AG04450 (cell line): ENCODE measurements at regions not wholly inside any gene's neighbourhood (a gene's known extent, or its start where the extent isn't known, plus 50 kb on each side); places are given as distances from the start of the nearest gene placed in this dataset.

Source experiments
- CTCF ChIA-PET: fragments of 300-600, 350-600 bp; formaldehyde crosslinking; extraction: SDS; loops from one replicate; lab custom pipeline; 2022; ENCODE audit warnings: antibody characterized with exemption, inconsistent platforms; lab: Charles Lee
- POLR2A ChIA-PET: fragments of 350-600 bp; formaldehyde crosslinking; extraction: SDS; loops from one replicate; lab custom pipeline; 2021; ENCODE audit warnings: antibody characterized with exemption, inconsistent platforms; lab: Yijun Ruan, JAX
- DNase-seq: peaks from one replicate; pipeline ENCODE4 v3.0.0-alpha.2; 2011; ENCODE audit warnings: low read depth, low spot score
- H3K27ac ChIP-seq: one replicate; pipeline ENCODE4 v1.5.1; 2012; ENCODE audit warnings: low read depth, low read length, control low read depth
- H3K27me3 ChIP-seq: one replicate; pipeline ENCODE4 v1.6.0; 2012; ENCODE audit warnings: low read length; ENCODE audit not compliant: control insufficient read depth, insufficient read depth
- H3K4me3 ChIP-seq: 2 replicates; pipeline ENCODE4 v1.5.1; 2011; ENCODE audit warnings: mild to moderate bottlenecking, low read depth, low read length, control low read depth
- H3K9me3 ChIP-seq: 2 replicates; pipeline ENCODE4 v1.5.1; 2012; ENCODE audit warnings: low read length; ENCODE audit not compliant: control insufficient read depth, insufficient read depth
- CTCF ChIP-seq: IDR thresholded peaks from 2 replicates; pipeline ENCODE4 v1.5.1; 2011; ENCODE audit warnings: low read depth, low read length, control low read depth, inconsistent platforms

DNA sequence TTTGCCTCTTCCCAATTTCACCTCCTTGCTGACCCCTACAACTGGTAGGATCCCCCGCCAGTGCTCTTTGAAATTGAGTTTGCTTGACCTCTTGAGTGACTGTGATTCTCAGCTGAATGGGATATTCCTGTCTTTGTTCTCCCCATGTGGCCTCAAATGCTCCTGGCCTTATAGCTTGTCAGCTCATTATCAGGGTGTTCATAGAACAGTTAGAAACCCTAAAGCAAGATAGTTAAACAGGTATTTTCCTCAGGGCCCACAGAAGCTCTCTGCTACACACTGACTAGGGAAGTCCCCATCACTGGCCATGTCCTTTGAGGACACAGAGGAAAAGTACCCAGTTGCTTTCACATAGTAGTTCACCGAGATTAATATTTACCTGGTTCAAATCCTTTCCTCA is 211.5 kb upstream of the DTNBP1 start:
- POLR2A ChIA-PET, result no interaction called here
- no peak for TF ChIP-seq CTCF
- Histone ChIP-seq H3K27me3 (peaks cover 3% of the 10 kb centered on the region), H3K4me3 (no peak overlapping the region), H3K9me3 (no peaks in the 10 kb centered on the region), H3K27ac (no peak overlapping the region)
- CTCF ChIA-PET, result no interaction called here
- DNase-seq, result no peak

DNA sequence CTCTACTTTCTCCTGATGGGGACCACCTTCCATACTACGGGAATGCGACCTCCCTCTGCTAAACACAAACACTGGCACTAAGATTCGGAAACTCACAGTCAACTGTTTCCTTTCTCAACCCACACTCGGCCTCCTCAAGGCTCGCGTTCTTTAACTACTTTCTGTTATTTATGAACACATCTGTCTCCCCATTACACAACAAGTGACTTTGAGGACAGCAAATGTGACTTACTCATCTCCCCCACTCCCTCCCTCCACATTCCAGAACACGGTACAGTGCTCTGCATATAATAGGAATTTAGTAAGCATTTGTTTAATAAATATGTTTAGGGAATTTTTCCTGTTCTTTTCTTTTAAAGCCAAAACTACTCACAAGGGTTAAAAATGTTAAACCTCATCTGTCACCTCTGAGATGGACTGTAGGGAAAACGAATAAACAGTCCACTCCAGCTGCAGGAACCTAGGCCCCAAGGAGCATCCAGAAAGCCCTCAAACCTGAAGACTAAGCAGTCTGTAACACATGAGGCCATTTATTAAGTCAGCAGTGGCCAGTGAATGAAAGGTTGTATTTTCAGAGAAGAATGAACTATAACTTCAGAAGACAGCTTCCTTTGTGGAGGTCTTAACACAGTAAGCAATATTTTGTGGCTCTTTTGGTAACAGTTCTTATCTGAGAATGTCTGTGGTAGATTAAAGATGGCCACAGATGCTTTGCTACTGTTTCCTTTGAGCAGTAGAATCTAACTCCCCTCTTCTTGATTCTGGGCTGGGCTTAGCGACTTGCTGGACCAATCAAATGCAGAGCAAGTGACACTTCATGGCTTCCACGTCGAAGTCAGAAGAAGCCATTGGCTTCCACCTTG is 209.6 kb upstream of the DTNBP1 start:
- Histone ChIP-seq H3K27ac (no peak overlapping the region), H3K9me3 (no peaks in the 10 kb centered on the region), H3K27me3 (peaks cover 5% of the 10 kb centered on the region), H3K4me3 (no peak overlapping the region)
- no peak for TF ChIP-seq CTCF
- ChIA-PET POLR2A (no interaction called here), CTCF (interaction anchor here (1.1 kb wide), 1 partner anchor 310 kb away, joined by 4 read pairs; no protein-coding TSS in a partner anchor)
- no peak for DNase-seq

GRCh38 chr6:15871276-15871675 is 208.4 kb upstream of the DTNBP1 start:
- ChIA-PET POLR2A (no interaction called here), CTCF (no interaction called here)
- TF ChIP-seq CTCF, result no peak
- DNase-seq, result no peak
- Histone ChIP-seq H3K27ac (no peak overlapping the region), H3K9me3 (no peaks in the 10 kb centered on the region), H3K27me3 (peaks cover 5% of the 10 kb centered on the region), H3K4me3 (no peak overlapping the region)

GRCh38 chr6:15870333-15871043 is 207.7 kb upstream of the DTNBP1 start:
- peaks cover 5% of the 10 kb centered on the region for H3K27me3 ChIP-seq
- no peak overlapping the region for H3K4me3 ChIP-seq
- DNase-seq, result no peak
- ChIA-PET POLR2A (no interaction called here), CTCF (no interaction called here)
- no peaks in the 10 kb centered on the region for H3K9me3 ChIP-seq
- TF ChIP-seq CTCF, result no peak
- H3K27ac ChIP-seq, result no peak overlapping the region

DNA sequence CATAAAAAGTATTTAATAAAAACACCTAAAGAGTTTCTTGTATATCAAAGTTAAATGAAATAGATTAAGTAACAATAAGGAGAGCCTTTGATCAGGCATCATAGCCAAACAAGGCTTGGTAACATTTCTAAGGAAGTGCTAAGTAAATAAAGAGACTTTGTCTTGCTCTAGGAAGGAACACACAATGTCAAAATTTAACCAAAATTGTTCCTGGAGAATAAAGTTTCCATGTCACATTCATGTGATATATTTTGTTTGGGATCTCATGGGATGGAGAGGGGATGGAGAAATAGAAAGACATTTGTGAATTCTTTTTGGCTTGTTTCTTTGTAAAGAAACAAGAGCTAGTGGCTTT is 201.9 kb upstream of the DTNBP1 start:
- no peak overlapping the region for H3K27ac ChIP-seq
- DNase-seq, result no peak
- no peak overlapping the region for H3K4me3 ChIP-seq
- no peak for TF ChIP-seq CTCF
- peaks cover 2% of the 10 kb centered on the region for H3K27me3 ChIP-seq
- POLR2A ChIA-PET, result interaction anchor here (0.6 kb wide), 1 partner anchor 23 kb away, joined by 4 read pairs; no protein-coding TSS in a partner anchor
- H3K9me3 ChIP-seq, result no peaks in the 10 kb centered on the region
- CTCF ChIA-PET, result interaction anchor here (2.6 kb wide), 1 partner anchor 173 kb away, joined by 6 read pairs; no protein-coding TSS in a partner anchor
